ENCODE measurements at regions not wholly inside any gene's neighbourhood (a gene's known extent, or its start where the extent isn't known, plus 50 kb on each side); places are given as distances from the start of the nearest gene placed in this dataset.

- TF ChIP-seq, protein P1, sequence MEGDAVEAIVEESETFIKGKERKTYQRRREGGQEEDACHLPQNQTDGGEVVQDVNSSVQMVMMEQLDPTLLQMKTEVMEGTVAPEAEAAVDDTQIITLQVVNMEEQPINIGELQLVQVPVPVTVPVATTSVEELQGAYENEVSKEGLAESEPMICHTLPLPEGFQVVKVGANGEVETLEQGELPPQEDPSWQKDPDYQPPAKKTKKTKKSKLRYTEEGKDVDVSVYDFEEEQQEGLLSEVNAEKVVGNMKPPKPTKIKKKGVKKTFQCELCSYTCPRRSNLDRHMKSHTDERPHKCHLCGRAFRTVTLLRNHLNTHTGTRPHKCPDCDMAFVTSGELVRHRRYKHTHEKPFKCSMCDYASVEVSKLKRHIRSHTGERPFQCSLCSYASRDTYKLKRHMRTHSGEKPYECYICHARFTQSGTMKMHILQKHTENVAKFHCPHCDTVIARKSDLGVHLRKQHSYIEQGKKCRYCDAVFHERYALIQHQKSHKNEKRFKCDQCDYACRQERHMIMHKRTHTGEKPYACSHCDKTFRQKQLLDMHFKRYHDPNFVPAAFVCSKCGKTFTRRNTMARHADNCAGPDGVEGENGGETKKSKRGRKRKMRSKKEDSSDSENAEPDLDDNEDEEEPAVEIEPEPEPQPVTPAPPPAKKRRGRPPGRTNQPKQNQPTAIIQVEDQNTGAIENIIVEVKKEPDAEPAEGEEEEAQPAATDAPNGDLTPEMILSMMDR (conservative IDR thresholded peaks at IDR 0.05; ENCODE audit: low read depth in 2 of 2): no peak
- TF ChIP-seq EZH2phosphoT487 (IDR thresholded peaks at IDR 0.05; ENCODE audit: unreplicated experiment): no peak
Measured at GRCh38 chr5:112642885-112643284, 94.8 kb upstream of the APC start.

All from GM23338 (cell line).